ENCODE measurements at regions not wholly inside any gene's neighbourhood (a gene's known extent, or its start where the extent isn't known, plus 50 kb on each side); places are given as distances from the start of the nearest gene placed in this dataset.

- no peak for TF ChIP-seq EZH2 (IDR thresholded peaks at IDR 0.05; ENCODE audit: low read depth)
- TF ChIP-seq CTCF (conservative IDR thresholded peaks at IDR 0.05), result no peak
Observed at GRCh38 chr10:44067432-44067831, 317.5 kb downstream of the CXCL12 start.

Data from PC-9 (cell line).